ENCODE measurements at regions not wholly inside any gene's neighbourhood (a gene's known extent, or its start where the extent isn't known, plus 50 kb on each side); places are given as distances from the start of the nearest gene placed in this dataset.
"Not testable (repeated sequence)": the region's sequence is repeated elsewhere in the genome, so short reads cannot be mapped to it uniquely, and the experiment has no call there.

GRCh38 chr2:237210297-237210696 is 124.6 kb downstream of the COPS8 start:
- Histone ChIP-seq H2AFZ (ENCODE audit: low read length) (no peak overlapping the region), H3K27me3 (ENCODE audit: low read length) (no peaks in the 10 kb centered on the region), H3K4me3 (ENCODE audit: low read length) (no peak overlapping the region), H3K79me2 (ENCODE audit: low read length) (no peaks in the 10 kb centered on the region), H3K27ac (ENCODE audit: low read length) (no peak overlapping the region), H3K36me3 (ENCODE audit: insufficient read depth, low read length) (no peaks in the 10 kb centered on the region), H4K20me1 (ENCODE audit: insufficient read depth, low read depth, low read length) (no peaks in the 10 kb centered on the region), H3K9me2 (replicated peaks; ENCODE audit: insufficient read depth, low read length) (no peaks in the 10 kb centered on the region), H3K4me1 (ENCODE audit: low read length) (no peaks in the 10 kb centered on the region), H3K9ac (ENCODE audit: low read length) (no peak overlapping the region), H3K4me2 (ENCODE audit: low read depth, low read length, poor library complexity, severe bottlenecking) (no peak overlapping the region), H3K9me3 (ENCODE audit: low read length) (peaks cover 5% of the 10 kb centered on the region; the same call in 1 of the 2 replicates)
- DNase-seq = no peak

GRCh38 chr2:237210763-237211162 is 125.1 kb downstream of the COPS8 start:
- Histone ChIP-seq H3K9me2 (replicated peaks; ENCODE audit: insufficient read depth, low read length) (no peaks in the 10 kb centered on the region), H3K27me3 (ENCODE audit: low read length) (no peaks in the 10 kb centered on the region), H3K27ac (ENCODE audit: low read length) (no peak overlapping the region), H3K4me3 (ENCODE audit: low read length) (no peak overlapping the region), H3K4me2 (ENCODE audit: low read depth, low read length, poor library complexity, severe bottlenecking) (no peak overlapping the region), H2AFZ (ENCODE audit: low read length) (no peak overlapping the region), H3K36me3 (ENCODE audit: insufficient read depth, low read length) (no peaks in the 10 kb centered on the region), H3K9me3 (ENCODE audit: low read length) (peaks cover 5% of the 10 kb centered on the region; the same call in 1 of the 2 replicates), H4K20me1 (ENCODE audit: insufficient read depth, low read depth, low read length) (no peaks in the 10 kb centered on the region), H3K4me1 (ENCODE audit: low read length) (no peaks in the 10 kb centered on the region), H3K79me2 (ENCODE audit: low read length) (no peaks in the 10 kb centered on the region), H3K9ac (ENCODE audit: low read length) (no peak overlapping the region)
- DNase-seq = no peak

- H3K27ac ChIP-seq (ENCODE audit: low read length); H3K4me2 ChIP-seq (ENCODE audit: low read depth, low read length, poor library complexity, severe bottlenecking); H2AFZ ChIP-seq (ENCODE audit: low read length); H3K79me2 ChIP-seq (ENCODE audit: low read length); H3K4me3 ChIP-seq (ENCODE audit: low read length); H3K27me3 ChIP-seq (ENCODE audit: low read length); H3K9me3 ChIP-seq (ENCODE audit: low read length); H3K9ac ChIP-seq (ENCODE audit: low read length); H3K36me3 ChIP-seq (ENCODE audit: insufficient read depth, low read length); H4K20me1 ChIP-seq (ENCODE audit: insufficient read depth, low read depth, low read length); H3K4me1 ChIP-seq (ENCODE audit: low read length); H3K9me2 ChIP-seq (replicated peaks; ENCODE audit: insufficient read depth, low read length); DNase-seq: not testable (repeated sequence)
Measured at GRCh38 chr2:237212356-237213279, 126.9 kb downstream of the COPS8 start.

GRCh38 chr2:237213315-237214022 is 127.8 kb downstream of the COPS8 start:
- no peak for DNase-seq
- H3K4me2 ChIP-seq (ENCODE audit: low read depth, low read length, poor library complexity, severe bottlenecking) = no peak overlapping the region
- no peak overlapping the region for H2AFZ ChIP-seq (ENCODE audit: low read length)
- peaks cover 5% of the 10 kb centered on the region; the same call in 1 of the 2 replicates for H3K9me3 ChIP-seq (ENCODE audit: low read length)
- no peak overlapping the region for H3K27ac ChIP-seq (ENCODE audit: low read length)
- H3K79me2 ChIP-seq (ENCODE audit: low read length) = no peaks in the 10 kb centered on the region
- H3K4me1 ChIP-seq (ENCODE audit: low read length) = no peaks in the 10 kb centered on the region
- no peaks in the 10 kb centered on the region for H3K27me3 ChIP-seq (ENCODE audit: low read length)
- no peak overlapping the region for H3K9ac ChIP-seq (ENCODE audit: low read length)
- H4K20me1 ChIP-seq (ENCODE audit: insufficient read depth, low read depth, low read length) = no peaks in the 10 kb centered on the region
- no peaks in the 10 kb centered on the region for H3K36me3 ChIP-seq (ENCODE audit: insufficient read depth, low read length)
- no peaks in the 10 kb centered on the region for H3K9me2 ChIP-seq (replicated peaks; ENCODE audit: insufficient read depth, low read length)
- no peak overlapping the region for H3K4me3 ChIP-seq (ENCODE audit: low read length)

- Histone ChIP-seq H3K27ac (ENCODE audit: low read length) (no peak overlapping the region), H2AFZ (ENCODE audit: low read length) (no peak overlapping the region), H3K36me3 (ENCODE audit: insufficient read depth, low read length) (no peaks in the 10 kb centered on the region), H3K9me2 (replicated peaks; ENCODE audit: insufficient read depth, low read length) (no peaks in the 10 kb centered on the region), H3K4me3 (ENCODE audit: low read length) (no peak overlapping the region), H4K20me1 (ENCODE audit: insufficient read depth, low read depth, low read length) (no peaks in the 10 kb centered on the region), H3K4me1 (ENCODE audit: low read length) (no peaks in the 10 kb centered on the region), H3K9ac (ENCODE audit: low read length) (no peak overlapping the region), H3K27me3 (ENCODE audit: low read length) (no peaks in the 10 kb centered on the region), H3K4me2 (ENCODE audit: low read depth, low read length, poor library complexity, severe bottlenecking) (no peak overlapping the region), H3K79me2 (ENCODE audit: low read length) (no peaks in the 10 kb centered on the region), H3K9me3 (ENCODE audit: low read length) (peaks cover 5% of the 10 kb centered on the region; the same call in 1 of the 2 replicates)
- no peak for DNase-seq
Measured at GRCh38 chr2:237214030-237214675, 128.5 kb downstream of the COPS8 start.

- no peaks in the 10 kb centered on the region for H3K4me1 ChIP-seq (ENCODE audit: low read length)
- no peak overlapping the region for H3K9ac ChIP-seq (ENCODE audit: low read length)
- no peak overlapping the region for H2AFZ ChIP-seq (ENCODE audit: low read length)
- peaks cover 5% of the 10 kb centered on the region; the same call in 1 of the 2 replicates for H3K9me3 ChIP-seq (ENCODE audit: low read length)
- DNase-seq = no peak
- no peak overlapping the region for H3K4me2 ChIP-seq (ENCODE audit: low read depth, low read length, poor library complexity, severe bottlenecking)
- H3K27ac ChIP-seq (ENCODE audit: low read length) = no peak overlapping the region
- H4K20me1 ChIP-seq (ENCODE audit: insufficient read depth, low read depth, low read length) = no peaks in the 10 kb centered on the region
- H3K36me3 ChIP-seq (ENCODE audit: insufficient read depth, low read length) = no peaks in the 10 kb centered on the region
- no peaks in the 10 kb centered on the region for H3K79me2 ChIP-seq (ENCODE audit: low read length)
- no peaks in the 10 kb centered on the region for H3K9me2 ChIP-seq (replicated peaks; ENCODE audit: insufficient read depth, low read length)
- no peaks in the 10 kb centered on the region for H3K27me3 ChIP-seq (ENCODE audit: low read length)
- H3K4me3 ChIP-seq (ENCODE audit: low read length) = no peak overlapping the region
Measured at GRCh38 chr2:237214963-237215362, 129.3 kb downstream of the COPS8 start.

GRCh38 chr2:237217995-237218616 is 132.4 kb downstream of the COPS8 start:
- no peaks in the 10 kb centered on the region for H3K27me3 ChIP-seq (ENCODE audit: low read length)
- no peak overlapping the region for H3K4me3 ChIP-seq (ENCODE audit: low read length)
- no peaks in the 10 kb centered on the region for H4K20me1 ChIP-seq (ENCODE audit: insufficient read depth, low read depth, low read length)
- H3K79me2 ChIP-seq (ENCODE audit: low read length) = no peaks in the 10 kb centered on the region
- no peak overlapping the region for H3K27ac ChIP-seq (ENCODE audit: low read length)
- H3K9ac ChIP-seq (ENCODE audit: low read length) = no peak overlapping the region
- H2AFZ ChIP-seq (ENCODE audit: low read length) = no peak overlapping the region
- no peaks in the 10 kb centered on the region for H3K9me2 ChIP-seq (replicated peaks; ENCODE audit: insufficient read depth, low read length)
- H3K4me2 ChIP-seq (ENCODE audit: low read depth, low read length, poor library complexity, severe bottlenecking) = no peak overlapping the region
- no peaks in the 10 kb centered on the region for H3K4me1 ChIP-seq (ENCODE audit: low read length)
- no peak for DNase-seq
- H3K9me3 ChIP-seq (ENCODE audit: low read length) = no peaks in the 10 kb centered on the region
- H3K36me3 ChIP-seq (ENCODE audit: insufficient read depth, low read length) = no peaks in the 10 kb centered on the region

- no peak overlapping the region for H3K4me2 ChIP-seq (ENCODE audit: low read depth, low read length, poor library complexity, severe bottlenecking)
- no peaks in the 10 kb centered on the region for H3K9me2 ChIP-seq (replicated peaks; ENCODE audit: insufficient read depth, low read length)
- no peak overlapping the region for H3K9ac ChIP-seq (ENCODE audit: low read length)
- H3K27ac ChIP-seq (ENCODE audit: low read length) = no peak overlapping the region
- no peaks in the 10 kb centered on the region for H3K9me3 ChIP-seq (ENCODE audit: low read length)
- no peak overlapping the region for H2AFZ ChIP-seq (ENCODE audit: low read length)
- DNase-seq = no peak
- H3K27me3 ChIP-seq (ENCODE audit: low read length) = no peaks in the 10 kb centered on the region
- H3K4me1 ChIP-seq (ENCODE audit: low read length) = no peaks in the 10 kb centered on the region
- H3K4me3 ChIP-seq (ENCODE audit: low read length) = no peak overlapping the region
- H3K79me2 ChIP-seq (ENCODE audit: low read length) = no peaks in the 10 kb centered on the region
- no peaks in the 10 kb centered on the region for H4K20me1 ChIP-seq (ENCODE audit: insufficient read depth, low read depth, low read length)
- H3K36me3 ChIP-seq (ENCODE audit: insufficient read depth, low read length) = no peaks in the 10 kb centered on the region
Measured at GRCh38 chr2:237218756-237219155, 133.1 kb downstream of the COPS8 start.

Data from Karpas-422 (cell line).